Prostate gland (tissue), 2 donors: ENCODE measurements at regions not wholly inside any gene's neighbourhood (a gene's known extent, or its start where the extent isn't known, plus 50 kb on each side); places are given as distances from the start of the nearest gene placed in this dataset.

Source experiments
- DNase-seq: peaks from one replicate; pipeline ENCODE4 v3.0.0-alpha.2; 2019; ENCODE audit warnings: low spot score
- H3K27ac ChIP-seq, 2 donors: fragments of 200-600 bp; sonication (generic); 2 replicates each; pipeline ENCODE4 v1.5.1; 2017 to 2019
- H3K27me3 ChIP-seq: fragments of 200-600 bp; sonication (generic); replicated peaks from 2 replicates; pipeline ENCODE4 v1.5.1; 2019; ENCODE audit not compliant: insufficient read depth
- H3K36me3 ChIP-seq, 2 donors: fragments of 200-600 bp; sonication (generic); 1 replicate in 1 of 2; 2 replicates in 1 of 2; pipeline versions ENCODE4 v1.5.1 to v1.8.1; 2017 to 2019
- H3K4me1 ChIP-seq: fragments of 200-600 bp; sonication (generic); replicated peaks from 2 replicates; pipeline ENCODE4 v1.5.1; 2019
- H3K4me3 ChIP-seq, 2 donors: fragments of 200-600 bp; sonication (generic); 2 replicates each; pipeline ENCODE4 v1.5.1; 2017 to 2019
- H3K9me3 ChIP-seq: fragments of 200-600 bp; sonication (generic); 2 replicates; pipeline ENCODE4 v1.5.1; 2017
- CTCF ChIP-seq, 4 experiments: fragments of 200-600 bp in 2 of 4; fragments of 450-650 bp in 2 of 4; sonication (generic) in 2 of 4; IDR thresholded peaks; 1 replicate in 3 of 4; 2 replicates in 1 of 4; pipeline ENCODE4 v1.5.1; 2016 to 2019; ENCODE audit warnings: antibody characterized with exemption in 4 of 4, mild to moderate bottlenecking in 2 of 4, moderate library complexity in 2 of 4
- POLR2A ChIP-seq: fragments of 450-650 bp; IDR thresholded peaks from one replicate; pipeline ENCODE4 v1.6.1; 2016; ENCODE audit warnings: antibody characterized with exemption, mild to moderate bottlenecking
- POLR2AphosphoS5 ChIP-seq: sonication (generic); formaldehyde crosslinking; IDR thresholded peaks from one replicate; pipeline ENCODE4 v1.6.1; 2017; ENCODE audit warnings: antibody characterized with exemption
- WGBS: methylation state at CpG from one replicate; pipeline ENCODE4 v1.1.5; 2018; 5-methylcytosine and 5-hydroxymethylcytosine counted together
- intact Hi-C: fragments of 100-400 bp; cut with DNase I; formaldehyde crosslinking; loops from one replicate; pipeline ENCODE4 v1.14.2; 2022

GRCh38 chr16:56140645-56141044 is 50.6 kb upstream of the GNAO1 start:
- H3K27ac ChIP-seq: no peak overlapping the region
- H3K4me3 ChIP-seq: no peak overlapping the region
- no peaks in the 10 kb centered on the region for H3K4me1 ChIP-seq
- DNase-seq: no peak
- H3K36me3 ChIP-seq: no peaks in the 10 kb centered on the region
- intact Hi-C loops: no loop called here
- TF ChIP-seq POLR2A (no peak), CTCF (IDR thresholded peaks at IDR 0.05) (no peak), POLR2AphosphoS5 (no peak)
- no peaks in the 10 kb centered on the region for H3K27me3 ChIP-seq
- H3K9me3 ChIP-seq: no peaks in the 10 kb centered on the region

GRCh38 chr16:56137269-56137668 is 54.0 kb upstream of the GNAO1 start:
- Histone ChIP-seq H3K27ac (no peak overlapping the region), H3K4me1 (no peaks in the 10 kb centered on the region), H3K27me3 (no peaks in the 10 kb centered on the region), H3K9me3 (no peaks in the 10 kb centered on the region), H3K4me3 (no peak overlapping the region), H3K36me3 (no peaks in the 10 kb centered on the region)
- intact Hi-C loops: no loop called here
- TF ChIP-seq CTCF (IDR thresholded peaks at IDR 0.05) (no peak), POLR2AphosphoS5 (no peak), POLR2A (no peak)
- no peak for DNase-seq
- WGBS: 66% methylated on average over 5 of the region's 5 CpGs

GRCh38 chr16:56136256-56136655 is 55.0 kb upstream of the GNAO1 start:
- TF ChIP-seq POLR2AphosphoS5 (no peak), CTCF (IDR thresholded peaks at IDR 0.05) (no peak), POLR2A (no peak)
- Histone ChIP-seq H3K27me3 (no peaks in the 10 kb centered on the region), H3K9me3 (no peaks in the 10 kb centered on the region), H3K4me3 (no peak overlapping the region), H3K36me3 (no peaks in the 10 kb centered on the region), H3K27ac (no peak overlapping the region), H3K4me1 (no peaks in the 10 kb centered on the region)
- no peak for DNase-seq
- intact Hi-C loops: no loop called here
- 87% methylated on average over 3 of the region's 3 CpGs for WGBS

DNA sequence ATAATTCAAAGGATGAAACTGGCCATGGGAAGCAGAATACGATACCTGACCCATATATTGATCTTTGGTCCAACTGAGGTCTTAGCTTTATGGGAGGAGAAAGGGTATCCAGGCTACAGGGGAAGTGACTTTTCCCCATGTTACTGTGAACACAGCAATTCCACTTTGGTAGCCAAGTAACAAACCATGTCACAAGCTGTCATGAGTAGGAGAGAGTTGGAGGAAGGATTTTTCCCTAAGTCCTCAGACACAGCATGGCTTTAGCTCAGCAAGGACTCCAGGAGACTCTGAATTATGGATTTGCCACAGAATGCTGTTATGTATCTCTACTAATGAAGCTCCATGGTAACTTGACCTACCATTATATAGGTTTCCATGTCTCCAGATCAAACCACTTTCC is 56.5 kb upstream of the GNAO1 start:
- H3K4me1 ChIP-seq: no peaks in the 10 kb centered on the region
- H3K27ac ChIP-seq: no peak overlapping the region
- TF ChIP-seq POLR2AphosphoS5 (no peak), POLR2A (no peak), CTCF (IDR thresholded peaks at IDR 0.05) (no peak)
- no peak for DNase-seq
- H3K4me3 ChIP-seq: no peak overlapping the region
- H3K9me3 ChIP-seq: no peaks in the 10 kb centered on the region
- H3K36me3 ChIP-seq: no peaks in the 10 kb centered on the region
- H3K27me3 ChIP-seq: no peaks in the 10 kb centered on the region
- intact Hi-C loops: no loop called here
- 43% methylated on average over 1 of the region's 1 CpG for WGBS

DNA sequence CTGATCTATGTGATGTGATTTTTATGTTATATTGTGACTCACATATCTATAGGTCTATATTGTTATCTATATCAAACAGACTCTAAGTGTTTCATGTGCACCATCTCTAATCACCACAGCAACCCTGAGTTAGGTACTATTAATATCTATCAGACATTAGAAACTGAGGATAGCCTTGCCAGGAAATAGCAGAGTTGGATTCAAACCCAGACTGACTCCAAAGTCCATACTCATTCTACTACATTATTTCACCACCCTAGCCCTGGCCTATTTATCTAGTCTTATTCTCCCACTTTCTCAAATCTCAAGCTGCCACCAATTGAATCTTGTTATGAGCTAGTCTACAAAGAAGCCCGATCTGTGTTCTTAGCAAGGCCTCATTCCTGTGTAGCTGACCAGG is 65.4 kb upstream of the GNAO1 start:
- TF ChIP-seq POLR2AphosphoS5 (no peak), CTCF (IDR thresholded peaks at IDR 0.05) (no peak), POLR2A (no peak)
- no peaks in the 10 kb centered on the region for H3K9me3 ChIP-seq
- no peaks in the 10 kb centered on the region for H3K36me3 ChIP-seq
- no peaks in the 10 kb centered on the region for H3K27me3 ChIP-seq
- intact Hi-C loops: no loop called here
- no peak overlapping the region for H3K27ac ChIP-seq
- H3K4me3 ChIP-seq: no peak overlapping the region
- H3K4me1 ChIP-seq: no peaks in the 10 kb centered on the region
- no peak for DNase-seq
- WGBS: 96% methylated on average over 1 of the region's 1 CpG
